Ishikawa (cell line): ENCODE measurements at regions not wholly inside any gene's neighbourhood (a gene's known extent, or its start where the extent isn't known, plus 50 kb on each side); places are given as distances from the start of the nearest gene placed in this dataset.

ENCODE experiments used
- CEBPB ChIP-seq: IDR thresholded peaks from 2 replicates; pipeline ENCODE4 v1.6.1; 2012
- CREB1 ChIP-seq: IDR thresholded peaks from 2 replicates; pipeline ENCODE4 v1.6.1; 2012; ENCODE audit warnings: low read depth
- MAX ChIP-seq: IDR thresholded peaks from 2 replicates; pipeline ENCODE4 v1.6.1; 2012
- TCF12 ChIP-seq: IDR thresholded peaks from 2 replicates; pipeline ENCODE4 v1.6.1; 2012; ENCODE audit warnings: low read depth

GRCh38 chr5:52017567-52017966 lies 634.3 kb downstream of the ISL1 start:
- TF ChIP-seq MAX = no peak
- no peak for TF ChIP-seq TCF12
- no peak for TF ChIP-seq CREB1
- TF ChIP-seq CEBPB = no peak
